HG02885 (cell line): ENCODE measurements at regions not wholly inside any gene's neighbourhood (a gene's known extent, or its start where the extent isn't known, plus 50 kb on each side); places are given as distances from the start of the nearest gene placed in this dataset.
"Not testable (repeated sequence)": the region's sequence is repeated elsewhere in the genome, so short reads cannot be mapped to it uniquely, and the experiment has no call there.

ENCODE experiments used
- ATAC-seq: cut with Tn5 transposase; IDR thresholded peaks from one replicate; pipeline ENCODE4 v1.9.1; 2021; ENCODE audit warnings: mild to moderate bottlenecking; ENCODE audit not compliant: unreplicated experiment, poor library complexity

DNA sequence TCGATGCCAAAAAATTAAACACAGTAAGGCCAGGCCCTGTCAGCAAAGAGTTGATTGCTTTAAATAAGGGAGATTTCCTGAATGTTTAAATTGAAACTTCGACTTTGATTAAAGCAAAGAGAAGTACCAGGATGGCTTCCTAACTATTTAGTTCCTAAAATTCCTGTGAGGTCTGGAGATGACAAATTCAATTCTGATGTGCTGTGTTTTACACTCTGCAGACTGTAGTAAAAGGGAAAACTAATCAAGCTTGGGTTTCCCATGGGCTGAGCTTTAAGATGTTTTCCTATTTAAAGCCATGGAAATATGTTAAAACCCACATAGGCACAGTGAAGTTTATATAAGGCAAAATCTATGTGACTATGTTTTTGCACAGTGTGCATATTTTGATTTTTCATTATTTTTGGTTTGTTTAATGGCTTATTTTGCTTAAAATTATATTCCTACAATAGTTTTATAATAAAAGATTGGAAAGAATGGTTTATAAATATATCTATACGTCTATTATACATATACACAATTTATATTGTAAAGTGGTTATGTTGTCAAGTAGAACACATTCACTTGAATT, 198.5 kb upstream of the EYA4 start:
- no peak for ATAC-seq

DNA sequence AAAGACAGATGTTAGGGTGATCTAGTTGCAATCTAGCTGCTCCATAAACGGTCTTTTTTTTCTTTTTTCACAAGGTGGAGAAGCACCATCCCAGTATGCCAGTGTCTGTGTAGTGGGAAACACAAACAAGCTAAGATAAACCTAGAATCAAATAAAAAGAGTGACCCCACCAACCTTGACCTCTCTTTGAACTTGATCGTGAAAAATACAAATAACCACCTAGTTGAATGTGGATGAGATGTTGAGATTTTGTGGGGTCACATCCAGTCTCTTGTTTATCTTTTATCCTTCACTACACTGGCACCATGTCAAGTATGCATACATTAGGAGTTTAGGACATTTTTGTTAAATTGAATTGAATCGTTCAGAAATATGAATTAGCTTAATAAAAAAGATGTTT, 194.6 kb upstream of the EYA4 start:
- no peak for ATAC-seq

DNA sequence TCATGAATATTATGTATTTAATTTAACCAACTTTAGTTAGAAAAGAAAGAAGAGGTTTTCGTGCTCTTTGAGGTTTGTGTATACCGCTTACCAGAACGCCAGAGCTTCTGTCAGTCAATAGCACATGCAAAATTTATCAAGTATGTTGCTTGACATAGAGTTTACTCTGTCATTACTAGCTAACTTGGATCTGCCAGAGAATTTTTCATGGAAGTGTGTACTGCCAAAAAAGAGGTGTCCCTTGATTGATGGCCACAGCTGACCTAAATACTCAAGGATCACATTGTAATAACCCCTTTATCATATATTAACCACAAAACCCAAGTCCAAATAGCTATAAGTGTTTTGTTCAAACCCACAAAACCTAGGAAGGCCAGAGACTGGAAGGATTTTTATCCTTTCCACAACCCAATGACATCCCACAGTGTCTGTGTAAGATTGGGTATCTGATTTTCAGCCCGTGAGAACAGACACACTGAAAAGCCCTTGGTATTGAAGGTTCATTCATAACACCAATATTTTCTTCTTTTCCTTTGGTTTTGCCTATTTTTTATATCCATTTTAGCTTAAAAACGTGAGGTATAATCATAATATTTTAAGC, 194.0 kb upstream of the EYA4 start:
- no peak for ATAC-seq

DNA sequence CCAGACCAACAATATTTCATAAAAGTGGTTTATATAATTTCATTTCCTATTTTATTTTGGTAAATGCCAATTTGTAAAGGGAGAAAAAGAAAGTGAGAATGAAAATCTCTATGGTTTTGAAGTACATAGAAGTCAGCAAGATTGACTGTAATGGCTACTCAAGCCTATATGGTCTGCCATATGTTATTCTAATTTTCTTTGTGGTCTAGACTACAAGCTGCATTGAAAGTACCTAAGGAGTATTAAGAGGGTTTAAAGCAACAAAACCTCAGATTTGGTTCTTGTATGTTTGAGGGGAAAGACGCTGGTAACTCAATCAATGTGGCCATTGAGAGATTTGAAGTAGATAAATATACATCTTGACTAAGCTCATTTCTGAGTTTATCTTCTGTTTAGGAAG, 193.5 kb upstream of the EYA4 start:
- no peak for ATAC-seq

DNA sequence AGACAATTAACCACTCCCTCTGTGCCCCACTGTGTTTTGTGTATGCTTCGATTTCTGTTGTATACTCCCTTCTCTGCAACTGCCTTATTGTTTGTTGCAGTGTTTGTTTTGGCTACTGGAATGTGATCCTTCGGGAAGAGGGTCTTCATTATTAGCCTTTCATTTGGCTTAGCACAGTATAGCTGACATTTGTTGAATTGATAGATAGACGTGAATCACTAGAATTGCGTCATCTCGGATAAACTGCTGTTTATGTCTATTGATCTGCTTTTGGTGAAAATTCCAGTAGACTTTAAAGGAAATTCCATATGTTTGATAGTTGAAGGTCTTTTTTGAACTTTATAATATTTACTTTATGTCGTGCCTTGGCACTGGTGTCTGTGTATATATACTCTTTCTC, 189.9 kb upstream of the EYA4 start:
- no peak for ATAC-seq

DNA sequence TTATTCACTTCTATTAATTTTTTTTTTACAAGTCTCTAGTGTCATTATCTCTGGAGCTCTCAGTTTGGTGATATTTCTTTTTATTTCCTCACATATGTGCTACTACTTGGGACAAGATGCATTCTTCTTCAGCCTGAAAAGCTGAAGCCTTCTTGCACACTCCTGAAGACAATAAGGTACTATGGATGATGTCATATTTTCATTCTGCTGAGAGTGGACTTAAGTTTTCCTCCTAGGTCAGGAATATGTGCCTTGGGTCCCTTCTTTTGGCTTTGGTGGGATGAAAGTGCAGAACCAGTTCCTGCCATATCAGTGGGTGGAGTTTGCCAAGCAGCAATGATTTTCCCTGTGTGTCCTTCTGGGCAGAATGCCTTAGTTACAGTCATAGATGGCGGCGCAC, 188.7 kb upstream of the EYA4 start:
- no peak for ATAC-seq

DNA sequence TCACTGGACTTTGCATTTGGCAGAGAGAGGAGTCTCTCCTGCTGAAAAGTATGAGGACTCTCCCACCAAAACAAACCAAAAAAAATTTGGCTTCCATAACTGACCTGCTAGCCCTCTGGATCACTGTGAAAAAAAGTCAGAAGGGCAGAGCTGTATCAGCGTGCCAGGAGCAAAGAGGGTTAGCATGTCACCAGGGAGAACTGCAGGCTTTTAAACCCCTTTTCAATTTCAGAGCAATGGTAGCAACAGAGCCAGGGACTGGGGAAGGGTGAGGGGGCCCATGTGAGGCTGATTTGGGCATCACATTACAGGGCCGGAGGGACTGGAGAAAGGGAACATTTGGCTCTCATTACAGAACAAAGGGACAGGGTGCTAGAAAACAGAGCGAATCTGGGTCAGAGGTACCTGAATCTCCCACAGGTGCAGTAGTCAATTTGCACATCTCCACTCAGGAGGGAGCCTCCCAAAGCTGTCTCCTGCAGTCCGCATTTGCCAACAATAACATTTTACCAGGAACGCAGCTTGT, 185.7 kb upstream of the EYA4 start:
- no peak for ATAC-seq

DNA sequence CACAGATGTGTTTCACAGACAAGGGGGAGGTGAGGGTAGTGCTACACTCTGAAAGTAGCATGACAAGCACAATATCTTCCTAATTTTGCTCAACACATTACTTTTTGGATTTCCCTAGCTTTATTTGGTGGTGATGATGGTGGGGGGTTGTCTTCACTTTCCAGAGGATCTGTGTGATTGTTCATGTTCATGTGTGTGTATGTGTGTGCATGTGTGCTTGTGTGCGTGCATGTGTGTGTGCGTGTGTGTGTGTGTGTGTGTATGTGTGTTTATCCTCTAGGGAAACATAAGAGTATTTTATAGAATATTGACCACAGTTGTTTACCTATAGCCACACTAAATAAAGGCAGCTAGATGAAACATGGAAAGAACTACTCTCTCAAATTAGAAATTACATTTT, 183.8 kb upstream of the EYA4 start:
- ATAC-seq, result no peak

DNA sequence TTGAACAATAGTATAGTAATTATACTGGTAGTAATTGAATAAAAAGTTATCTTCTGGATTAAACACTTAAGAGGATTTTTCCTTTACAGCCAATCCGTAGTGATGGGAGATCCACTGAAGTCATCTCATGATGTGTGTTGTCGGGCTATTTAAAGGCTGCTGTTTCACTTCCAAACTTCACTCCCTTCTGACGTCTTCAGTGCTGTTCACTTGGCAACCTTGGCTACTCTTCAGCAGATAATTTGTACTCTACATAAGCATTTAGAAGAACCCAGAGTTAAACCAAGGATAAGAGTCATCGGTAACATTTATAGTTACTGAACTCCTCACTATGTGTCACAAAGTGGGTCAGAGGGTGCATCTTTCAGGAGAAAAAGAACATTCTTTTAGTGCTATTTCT, 179.1 kb upstream of the EYA4 start:
- ATAC-seq, result no peak

DNA sequence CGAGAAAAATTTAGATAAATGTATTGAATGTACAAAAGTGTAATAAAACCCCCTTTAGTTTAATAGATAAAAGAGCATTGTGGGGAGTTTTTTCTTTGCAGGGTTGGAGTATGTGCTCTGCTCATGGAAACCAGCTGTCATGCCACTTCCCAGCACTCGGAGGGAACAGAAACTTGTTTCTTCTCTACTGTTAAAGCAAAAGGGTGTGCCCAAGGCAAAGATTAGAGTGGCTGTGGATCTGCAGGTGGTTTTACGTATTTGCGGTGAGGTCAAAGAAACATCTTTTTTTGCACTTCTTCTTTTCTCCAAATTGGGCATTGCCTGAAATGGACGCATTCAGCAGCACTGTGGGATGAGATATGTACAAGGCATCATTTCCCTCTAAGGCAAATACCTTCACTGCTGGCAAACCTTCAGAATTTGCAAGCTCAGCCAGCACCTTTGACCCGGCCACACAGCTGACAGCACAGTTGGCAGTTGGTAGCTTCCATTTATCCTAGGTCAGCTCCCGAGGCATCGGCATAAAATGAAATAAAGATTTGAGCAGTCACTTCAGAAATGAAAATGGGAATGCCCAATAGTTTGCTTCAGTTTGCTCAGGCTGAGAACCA, 178.4 kb upstream of the EYA4 start:
- no peak for ATAC-seq

DNA sequence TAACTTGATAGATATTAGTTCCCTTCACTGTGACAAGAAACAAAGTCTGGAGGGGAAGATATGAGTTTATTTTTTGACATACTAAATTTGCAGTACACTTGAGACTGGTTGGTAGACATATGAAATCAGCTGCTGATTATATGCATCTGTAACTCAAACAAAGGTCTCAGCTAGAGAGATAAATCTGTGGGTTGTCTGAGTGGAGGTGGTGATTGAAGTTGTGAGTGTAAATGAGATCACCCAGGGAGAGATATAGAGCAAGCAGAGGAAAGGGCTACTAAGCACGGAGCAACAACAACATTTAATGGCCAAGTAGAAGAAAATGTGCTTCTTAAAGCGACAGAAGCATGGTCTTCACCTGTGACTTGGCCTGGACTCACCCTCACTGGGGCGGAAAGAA, 173.2 kb upstream of the EYA4 start:
- no peak for ATAC-seq

DNA sequence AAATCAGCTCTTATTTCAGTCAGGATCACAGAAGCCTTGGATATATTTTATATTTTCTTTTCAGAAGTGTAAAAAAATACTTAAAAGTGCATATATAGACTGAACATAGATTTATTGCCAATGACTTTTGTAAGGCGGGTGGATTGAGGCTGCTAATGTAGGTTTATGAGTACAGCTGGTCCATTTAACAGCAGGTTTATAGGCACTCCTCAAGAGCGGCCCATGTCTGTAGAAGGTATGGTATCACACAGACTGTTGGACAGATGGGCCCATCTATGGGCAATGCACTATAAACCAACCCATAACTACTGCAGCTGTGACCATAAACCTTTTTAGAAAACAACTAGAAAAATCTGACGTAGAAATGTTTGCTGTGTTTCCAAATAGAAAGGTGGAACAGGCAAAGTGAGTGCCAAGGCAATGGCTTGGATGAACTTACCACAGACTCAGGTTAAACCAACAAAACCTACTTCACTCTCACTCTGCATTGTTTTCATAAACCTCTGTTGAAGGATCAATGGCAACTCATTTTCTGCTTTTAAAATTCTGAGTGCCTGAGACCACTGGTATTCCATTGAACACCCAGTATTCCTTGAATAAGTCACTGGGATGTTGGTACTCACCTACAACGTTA, 170.6 kb upstream of the EYA4 start:
- no peak for ATAC-seq

DNA sequence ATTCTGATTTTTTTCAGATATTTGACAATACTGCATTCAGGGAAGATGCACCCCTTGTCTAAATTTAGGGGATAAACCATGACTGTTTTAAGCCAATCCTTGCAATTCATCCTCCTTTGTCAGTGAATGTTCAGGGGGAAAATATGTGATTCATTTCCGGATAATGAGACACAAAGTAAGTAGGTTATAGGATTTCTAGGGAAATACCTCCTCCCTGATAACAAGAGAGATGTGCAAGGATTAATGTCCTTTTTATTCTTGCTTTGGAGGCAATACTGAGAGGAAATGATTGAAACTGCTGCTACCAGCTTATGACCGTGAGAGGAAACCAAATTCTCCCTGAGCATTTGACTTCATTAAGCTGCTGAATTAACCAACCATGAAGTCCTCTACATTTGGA, 161.3 kb upstream of the EYA4 start:
- ATAC-seq, result no peak

DNA sequence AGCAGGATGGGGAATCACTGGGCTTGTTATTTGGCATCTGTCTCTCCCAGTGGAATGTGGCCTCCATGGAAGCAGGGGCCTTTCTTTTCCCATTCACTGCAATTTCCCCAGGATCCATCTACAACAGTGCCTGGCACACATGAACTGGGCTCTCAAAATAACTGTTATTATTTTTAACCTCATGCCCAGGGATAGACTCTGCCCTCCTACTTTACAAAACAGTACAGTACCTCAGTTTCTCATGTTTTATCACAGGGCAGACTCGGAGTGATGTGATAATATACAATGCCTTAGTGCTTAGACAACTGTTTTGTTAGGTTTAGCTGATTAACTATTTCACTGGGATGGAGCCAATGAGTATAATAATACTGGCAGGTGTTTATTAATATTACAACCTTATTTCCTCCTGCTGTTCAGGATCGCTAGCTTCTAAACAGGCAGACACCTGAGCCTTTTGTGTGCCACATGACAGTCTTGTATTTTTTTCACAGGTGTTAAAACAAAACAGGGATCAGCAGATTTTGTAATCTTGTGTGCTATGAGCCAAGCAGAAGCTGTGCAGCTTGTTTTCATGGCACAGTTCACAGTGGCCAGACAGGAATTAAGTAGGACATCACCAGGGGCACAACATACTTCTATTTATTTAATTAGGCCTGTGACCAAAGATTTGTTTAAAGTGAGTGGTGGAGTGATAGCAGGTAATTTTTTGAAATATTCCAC, 157.7 kb upstream of the EYA4 start:
- ATAC-seq, result no peak

DNA sequence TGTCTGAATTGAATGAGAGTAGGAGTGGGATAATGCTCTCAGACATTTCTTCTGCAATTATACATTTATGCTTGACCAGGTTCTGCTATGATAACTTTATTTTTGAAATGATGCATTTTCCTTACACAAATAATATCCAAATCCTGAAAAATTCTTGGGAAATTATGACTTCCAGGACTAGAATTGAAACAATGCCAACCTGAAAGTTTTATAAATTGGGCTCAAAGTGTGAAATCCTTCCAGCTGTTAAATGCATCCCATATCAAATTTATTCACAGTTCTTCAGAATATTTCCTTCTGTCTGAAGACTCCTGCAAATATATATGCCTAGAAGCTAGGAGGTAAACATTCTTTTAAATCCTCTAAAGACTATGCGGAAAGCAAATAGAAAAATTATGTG, 155.7 kb upstream of the EYA4 start:
- ATAC-seq, result no peak

DNA sequence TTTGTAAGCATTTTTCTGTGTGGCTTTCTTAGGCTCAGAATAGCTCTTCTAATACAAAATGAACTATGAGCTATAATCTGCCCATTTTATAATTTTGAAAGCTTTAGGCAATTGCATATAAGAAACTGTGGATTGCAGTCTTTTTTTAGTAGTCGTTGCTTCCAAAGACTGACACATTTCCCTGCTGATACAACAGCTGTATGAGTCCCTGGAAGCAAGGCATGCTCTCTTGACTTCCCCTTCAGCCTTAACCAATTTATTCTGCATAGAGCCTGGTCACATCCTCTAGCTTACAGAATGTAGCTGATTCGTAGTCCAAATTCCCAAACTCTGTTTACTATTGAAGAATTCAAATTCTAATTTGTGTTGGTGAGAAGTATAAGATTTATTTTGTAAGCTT, 155.3 kb upstream of the EYA4 start:
- no peak for ATAC-seq

DNA sequence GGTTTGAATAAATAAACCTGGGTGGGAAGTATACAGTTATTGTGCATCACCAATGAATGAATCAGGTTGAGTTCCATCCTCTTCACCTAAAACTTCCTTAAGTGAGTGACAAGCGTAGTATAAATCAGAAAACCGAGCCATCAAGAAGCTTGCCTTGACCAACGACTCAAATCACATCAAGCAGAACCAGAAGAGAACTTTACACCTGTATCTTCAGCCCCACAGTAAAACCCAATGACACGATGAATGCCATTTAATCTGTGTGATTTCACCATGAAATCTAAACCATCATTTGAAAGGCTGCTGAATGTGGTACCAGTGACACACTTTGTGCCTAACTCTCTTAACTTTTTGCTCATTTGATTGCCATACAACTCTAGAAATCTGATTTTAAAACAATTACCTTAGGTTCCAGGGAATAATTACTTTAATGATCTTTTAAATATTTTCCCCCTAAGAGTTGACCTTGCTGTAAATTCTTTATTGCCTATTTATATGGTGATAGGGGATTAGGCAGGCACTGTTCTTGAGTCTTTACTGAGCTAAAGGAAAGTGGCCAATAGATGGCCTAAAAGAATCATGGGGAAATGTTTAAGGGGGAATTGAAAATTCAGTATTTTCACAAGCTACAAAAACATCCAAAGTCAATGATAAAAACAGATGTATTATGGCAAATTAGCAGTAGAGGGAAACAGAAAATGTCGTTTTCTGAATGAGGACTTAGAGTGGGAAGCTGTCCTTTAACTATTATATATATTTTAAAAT, 152.0 kb upstream of the EYA4 start:
- ATAC-seq, result no peak

DNA sequence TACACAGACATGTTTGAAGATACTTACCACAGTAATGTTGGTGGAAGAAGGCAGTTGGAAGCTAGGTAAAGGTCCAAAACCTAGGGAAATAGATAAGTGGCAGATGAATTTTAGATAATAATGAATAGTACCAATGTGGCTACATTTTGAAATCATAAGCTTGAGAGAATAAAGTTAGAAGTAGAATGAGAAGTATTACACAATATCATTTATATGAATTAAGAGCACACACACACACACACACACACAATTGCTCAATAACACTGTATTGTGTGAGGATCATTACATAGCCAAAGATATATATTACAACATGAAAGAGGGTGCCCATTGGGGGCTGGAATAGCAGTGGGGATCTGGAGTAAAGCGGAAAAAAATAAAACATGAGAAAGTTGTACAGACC, 149.0 kb upstream of the EYA4 start:
- no peak for ATAC-seq

DNA sequence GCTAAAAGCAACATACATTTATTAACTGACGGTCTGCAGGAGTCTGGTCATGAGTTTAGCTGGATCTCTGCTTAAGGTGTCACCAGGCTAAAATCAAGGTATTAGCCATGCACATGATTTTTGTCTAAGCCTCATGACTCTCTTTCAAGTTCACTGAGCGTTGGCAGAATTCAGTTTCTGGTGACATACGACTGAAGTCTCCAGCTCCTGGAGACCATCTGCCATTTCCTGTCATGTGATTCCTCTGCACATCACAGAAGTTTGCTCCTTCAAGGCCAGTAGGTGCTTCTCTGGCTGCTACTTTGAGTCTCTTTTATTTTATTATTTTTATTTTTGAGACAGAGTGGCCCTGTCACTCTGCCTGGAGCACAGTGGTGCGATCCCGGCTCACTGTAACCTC, 148.4 kb upstream of the EYA4 start:
- ATAC-seq, result no peak

DNA sequence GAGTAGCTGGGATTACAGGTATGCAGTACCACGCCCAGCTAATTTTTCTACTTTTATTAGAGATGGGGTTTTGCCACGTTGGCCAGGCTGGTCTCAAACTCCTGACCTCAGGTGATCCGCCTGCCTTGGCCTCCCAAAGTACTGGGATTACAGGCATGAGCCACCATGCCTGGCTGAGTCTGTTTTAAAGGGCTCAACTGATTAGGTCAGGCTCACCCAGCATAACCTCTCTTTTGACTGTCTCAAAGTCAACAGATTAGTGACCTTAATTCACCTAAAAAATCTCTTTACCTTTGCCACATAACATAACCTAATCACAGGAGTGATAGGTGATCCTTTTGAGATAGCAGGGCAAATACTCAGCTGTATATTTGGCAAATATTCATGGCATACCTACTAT, 147.9 kb upstream of the EYA4 start:
- ATAC-seq, result not testable (repeated sequence)
